HepG2 (cell line): ENCODE measurements at regions not wholly inside any gene's neighbourhood (a gene's known extent, or its start where the extent isn't known, plus 50 kb on each side); places are given as distances from the start of the nearest gene placed in this dataset.

Source experiments
- ATAC-seq: fragments of 200-7000 bp; cut with Tn5 transposase; 3 replicates; pipeline ENCODE4 v1.9.1; 2020; ENCODE audit warnings: mild to moderate bottlenecking, moderate library complexity
- BruUV-seq: library from RNA; stranded (reverse); fragments of 400-500 nt; replicated peaks from 2 replicates; lab custom pipeline; 2021; lab: Mats Ljungman, UMichigan
- CTCF ChIA-PET: fragments of 300-600 bp; formaldehyde crosslinking; extraction: SDS; loops from one replicate; lab custom pipeline; 2021; ENCODE audit warnings: low total read pairs, inconsistent platforms, low intra/inter-chr PET ratio; lab: Yijun Ruan, JAX
- POLR2A ChIA-PET: fragments of 350-600 bp; sonication (Branson Sonifier 250); formaldehyde crosslinking; loops from one replicate; lab custom pipeline; 2020; ENCODE audit warnings: antibody characterized with exemption, inconsistent platforms; lab: Yijun Ruan, JAX
- DNase-seq: peaks from one replicate; pipeline ENCODE4 v3.0.0-alpha.2; 2015; ENCODE audit warnings: low spot score
- FAIRE-seq: peaks from 3 replicates; lab custom pipeline; 2011; peaks lifted over from hg19 to GRCh38; lab: Jason Lieb, UNC
- H2AFZ ChIP-seq: one replicate; pipeline ENCODE4 v1.6.1; 2011; ENCODE audit warnings: low read length, inconsistent platforms
- H3K27ac ChIP-seq: fragments of 300-600 bp; 3 replicates; pipeline ENCODE4 v1.8.0; 2011; ENCODE audit warnings: mixed run types, mild to moderate bottlenecking, mixed read lengths, low read length, inconsistent platforms; ENCODE audit not compliant: insufficient read depth; ENCODE audit errors: extremely low read length
- H3K27me3 ChIP-seq, 2 experiments: fragments of 200-600 bp in 1 of 2; 2 replicates in 1 of 2; 3 replicates in 1 of 2; pipeline versions ENCODE4 v1.6.0 to v1.8.0; 2011; ENCODE audit warnings: low read length in 2 of 2, mild to moderate bottlenecking in 2 of 2, moderate library complexity in 2 of 2, inconsistent platforms in 1 of 2; ENCODE audit not compliant: insufficient read depth in 2 of 2, control insufficient read depth in 1 of 2
- H3K36me3 ChIP-seq, 2 experiments: fragments of 200-600 bp in 1 of 2; replicated peaks in 1 of 2; 2 replicates in 1 of 2; 3 replicates in 1 of 2; pipeline versions ENCODE4 v1.5.1 to v1.8.0; 2011; ENCODE audit warnings: low read length in 2 of 2, inconsistent platforms in 1 of 2; ENCODE audit not compliant: insufficient read depth in 2 of 2, control insufficient read depth in 1 of 2
- H3K4me1 ChIP-seq: 2 replicates; pipeline ENCODE4 v1.5.1; 2012; ENCODE audit warnings: low read length, inconsistent platforms; ENCODE audit not compliant: insufficient read depth
- H3K4me2 ChIP-seq: 2 replicates; pipeline ENCODE4 v1.6.0; 2011; ENCODE audit warnings: low read depth, low read length, inconsistent platforms
- H3K4me3 ChIP-seq, 3 experiments: fragments of 200-600 bp in 1 of 3; sonication (generic), shearing (Covaris generic) in 1 of 3; replicated peaks in 1 of 3; 2 replicates each; pipeline ENCODE4 v1.5.1; 2011 to 2016; ENCODE audit warnings: low read length in 3 of 3, inconsistent platforms in 2 of 3, low read depth in 2 of 3, mild to moderate bottlenecking in 2 of 3, control low read depth in 1 of 3, mixed read lengths in 1 of 3; ENCODE audit not compliant: insufficient read depth in 1 of 3
- H3K79me2 ChIP-seq: one replicate; pipeline ENCODE4 v1.6.1; 2011; ENCODE audit warnings: low read length, inconsistent platforms; ENCODE audit not compliant: insufficient read depth
- H3K9ac ChIP-seq: 2 replicates; pipeline ENCODE4 v1.6.0; 2011; ENCODE audit warnings: mild to moderate bottlenecking, low read depth, low read length, inconsistent platforms; ENCODE audit not compliant: insufficient read depth
- H3K9me3 ChIP-seq: 2 replicates; pipeline ENCODE4 v1.5.1; 2012; ENCODE audit warnings: mild to moderate bottlenecking, low read length
- H4K20me1 ChIP-seq: 2 replicates; pipeline ENCODE4 v1.6.0; 2011; ENCODE audit warnings: inconsistent platforms, mild to moderate bottlenecking, low read length, moderate library complexity; ENCODE audit not compliant: insufficient read depth
- MATR3 ChIP-seq: sonication (generic); formaldehyde crosslinking; IDR thresholded peaks from 2 replicates; pipeline ENCODE4 v1.4.0; 2020; ENCODE audit warnings: missing genetic modification reagents
- SMAD3 ChIP-seq: sonication (generic); formaldehyde crosslinking; IDR thresholded peaks from 2 replicates; pipeline ENCODE4 v1.4.0; 2020; ENCODE audit warnings: missing genetic modification reagents
- SRF ChIP-seq: IDR thresholded peaks from 2 replicates; pipeline ENCODE4 v1.6.1; 2011; ENCODE audit warnings: mild to moderate bottlenecking, low read depth, low read length, moderate library complexity
- THYN1 ChIP-seq: sonication (generic); formaldehyde crosslinking; IDR thresholded peaks from 2 replicates; pipeline ENCODE4 v1.8.1; 2023; ENCODE audit warnings: low read depth, mild to moderate bottlenecking, moderate library complexity, missing genetic modification reagents, borderline replicate concordance
- ZBTB7A ChIP-seq: sonication (generic); formaldehyde crosslinking; IDR thresholded peaks from 2 replicates; pipeline ENCODE4 v1.8.0; 2022; ENCODE audit warnings: mild to moderate bottlenecking, missing genetic modification reagents
- ZNF224 ChIP-seq: sonication (generic); formaldehyde crosslinking; IDR thresholded peaks from 2 replicates; pipeline ENCODE4 v1.5.0; 2020; ENCODE audit warnings: mild to moderate bottlenecking, missing genetic modification reagents
- ZNF282 ChIP-seq: fragments of 450-650 bp; IDR thresholded peaks from 2 replicates; pipeline ENCODE4 v1.6.1; 2018; ENCODE audit not compliant: partially characterized antibody
- WGBS: methylation state at CpG from one replicate; pipeline ENCODE4 v1.1.6; 2017; ENCODE audit warnings: low lambda C conversion rate; 5-methylcytosine and 5-hydroxymethylcytosine counted together
- in situ Hi-C: cut with HindIII; loops from 2 replicates; pipeline ENCODE4 v1.10.0; 2017; ENCODE audit warnings: low pct_unique_long_range_greater_than_20kb; ENCODE audit not compliant: extremely low pct_ligation_motif_present
- intact Hi-C: fragments of 100-400 bp; cut with micrococcal nuclease; formaldehyde crosslinking; loops from one replicate; pipeline ENCODE4 v1.10.0; 2022; ENCODE audit not compliant: unreplicated experiment
- TF ChIP-seq, protein P1 (sequence below): sonication (generic); formaldehyde crosslinking; IDR thresholded peaks from 2 replicates; pipeline ENCODE4 v1.5.0; 2020; ENCODE audit warnings: mild to moderate bottlenecking, missing genetic modification reagents
- TF ChIP-seq, protein P2 (sequence below): IDR thresholded peaks from 2 replicates; pipeline ENCODE4 v1.6.1; 2012; ENCODE audit warnings: low read depth, low read length, improper control_type of control experiment

DNA sequence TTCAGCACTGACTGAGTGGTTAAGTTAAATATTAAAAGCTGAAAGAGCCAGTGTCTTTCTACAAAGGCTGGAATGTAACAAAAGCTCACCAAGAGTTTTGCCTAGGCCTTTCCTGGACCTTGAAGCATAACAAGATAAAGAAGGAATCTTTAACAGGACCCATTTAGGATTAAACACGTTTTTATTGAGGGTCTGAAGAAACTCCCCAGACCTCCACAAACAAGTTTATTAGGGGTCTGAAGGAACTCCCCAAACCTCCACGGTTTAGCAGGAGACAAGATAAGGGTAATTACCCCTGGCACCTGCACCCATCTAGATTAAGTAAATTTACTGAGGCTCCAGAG is 104.0 kb downstream of the ACAA2 start:
- DNase-seq: no peak
- in situ Hi-C loops (no loop called here), intact Hi-C loops (no loop called here)
- H3K27ac ChIP-seq: no peak overlapping the region
- H2AFZ ChIP-seq: no peak overlapping the region
- no peak overlapping the region for H3K9ac ChIP-seq
- no peaks in the 10 kb centered on the region; a peak in 1 of 5 replicates for H3K27me3 ChIP-seq
- TF ChIP-seq, protein P1, sequence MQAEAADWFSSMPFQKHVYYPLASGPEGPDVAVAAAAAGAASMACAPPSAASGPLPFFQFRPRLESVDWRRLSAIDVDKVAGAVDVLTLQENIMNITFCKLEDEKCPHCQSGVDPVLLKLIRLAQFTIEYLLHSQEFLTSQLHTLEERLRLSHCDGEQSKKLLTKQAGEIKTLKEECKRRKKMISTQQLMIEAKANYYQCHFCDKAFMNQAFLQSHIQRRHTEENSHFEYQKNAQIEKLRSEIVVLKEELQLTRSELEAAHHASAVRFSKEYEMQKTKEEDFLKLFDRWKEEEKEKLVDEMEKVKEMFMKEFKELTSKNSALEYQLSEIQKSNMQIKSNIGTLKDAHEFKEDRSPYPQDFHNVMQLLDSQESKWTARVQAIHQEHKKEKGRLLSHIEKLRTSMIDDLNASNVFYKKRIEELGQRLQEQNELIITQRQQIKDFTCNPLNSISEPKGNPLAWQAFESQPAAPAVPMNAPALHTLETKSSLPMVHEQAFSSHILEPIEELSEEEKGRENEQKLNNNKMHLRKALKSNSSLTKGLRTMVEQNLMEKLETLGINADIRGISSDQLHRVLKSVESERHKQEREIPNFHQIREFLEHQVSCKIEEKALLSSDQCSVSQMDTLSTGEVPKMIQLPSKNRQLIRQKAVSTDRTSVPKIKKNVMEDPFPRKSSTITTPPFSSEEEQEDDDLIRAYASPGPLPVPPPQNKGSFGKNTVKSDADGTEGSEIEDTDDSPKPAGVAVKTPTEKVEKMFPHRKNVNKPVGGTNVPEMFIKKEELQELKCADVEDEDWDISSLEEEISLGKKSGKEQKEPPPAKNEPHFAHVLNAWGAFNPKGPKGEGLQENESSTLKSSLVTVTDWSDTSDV (CRISPR knock-in tag): no peak
- peaks cover 11% of the 10 kb centered on the region; the same call in 1 of the 2 replicates for H3K4me1 ChIP-seq
- H3K79me2 ChIP-seq: no peaks in the 10 kb centered on the region
- no peak for FAIRE-seq
- H3K9me3 ChIP-seq: no peaks in the 10 kb centered on the region
- ChIA-PET POLR2A (no interaction called here), CTCF (no interaction called here)
- no peaks in the 10 kb centered on the region for H3K36me3 ChIP-seq
- no TSS peak for BruUV-seq
- whole genome bisulfite sequencing: 4% methylated on average over 2 of the region's 2 CpGs
- no peak overlapping the region for H3K4me2 ChIP-seq
- H3K4me3 ChIP-seq: no peak overlapping the region
- no peak for ATAC-seq
- H4K20me1 ChIP-seq: no peaks in the 10 kb centered on the region

DNA sequence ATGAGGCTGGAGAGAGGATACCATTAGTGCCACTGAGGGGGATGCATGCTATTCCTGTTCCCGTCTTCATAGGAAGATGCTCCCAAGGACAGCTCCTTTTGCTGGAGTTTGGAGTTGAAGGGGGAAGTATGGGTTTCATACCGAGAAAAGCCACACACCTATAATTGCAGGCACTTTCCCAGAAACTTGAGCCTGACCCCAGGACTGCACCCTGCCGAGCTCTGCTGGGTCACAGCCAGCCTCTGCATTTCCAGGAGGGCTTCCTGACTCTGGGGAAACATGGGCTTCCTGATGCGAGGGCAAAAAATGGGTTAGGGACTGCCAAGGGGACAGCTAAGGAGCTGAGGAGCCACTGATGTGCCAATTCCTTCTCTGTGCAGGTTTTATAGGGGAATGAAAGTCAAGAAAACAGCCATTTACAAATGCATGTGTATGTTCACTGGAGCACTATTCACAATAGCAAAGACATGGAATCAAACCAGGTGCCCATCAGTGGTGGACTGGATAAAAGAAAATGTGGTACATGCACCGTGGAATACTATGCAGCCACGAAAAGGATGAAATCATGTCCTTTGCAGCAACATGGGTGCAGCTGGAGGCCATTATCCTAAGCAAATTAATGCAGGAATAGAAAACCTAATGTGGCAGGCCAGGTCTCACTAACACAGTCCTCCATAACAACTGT is 104.5 kb downstream of the ACAA2 start:
- ChIA-PET CTCF (no interaction called here), POLR2A (no interaction called here)
- H4K20me1 ChIP-seq: no peaks in the 10 kb centered on the region
- no peak overlapping the region for H3K4me2 ChIP-seq
- intact Hi-C loops (no loop called here), in situ Hi-C loops (no loop called here)
- no peaks in the 10 kb centered on the region for H3K36me3 ChIP-seq
- DNase-seq: no peak
- H3K9me3 ChIP-seq: no peaks in the 10 kb centered on the region
- no TSS peak for BruUV-seq
- no peak for ATAC-seq
- H3K4me1 ChIP-seq: peaks cover 11% of the 10 kb centered on the region; the same call in 1 of the 2 replicates
- no peak overlapping the region for H3K9ac ChIP-seq
- WGBS: 36% methylated on average over 6 of the region's 6 CpGs
- FAIRE-seq: no peak
- no peak overlapping the region for H3K4me3 ChIP-seq
- H3K79me2 ChIP-seq: no peaks in the 10 kb centered on the region
- no peak overlapping the region for H2AFZ ChIP-seq
- no peak overlapping the region for H3K27ac ChIP-seq
- no peaks in the 10 kb centered on the region; a peak in 1 of 5 replicates for H3K27me3 ChIP-seq
- TF ChIP-seq ZNF282 (no peak), THYN1 (no peak), SRF (no peak), SMAD3 (CRISPR knock-in tag) (no peak), ZNF224 (no peak), ZBTB7A (no peak), MATR3 (CRISPR knock-in tag) (no peak)
- TF ChIP-seq, protein P2, sequence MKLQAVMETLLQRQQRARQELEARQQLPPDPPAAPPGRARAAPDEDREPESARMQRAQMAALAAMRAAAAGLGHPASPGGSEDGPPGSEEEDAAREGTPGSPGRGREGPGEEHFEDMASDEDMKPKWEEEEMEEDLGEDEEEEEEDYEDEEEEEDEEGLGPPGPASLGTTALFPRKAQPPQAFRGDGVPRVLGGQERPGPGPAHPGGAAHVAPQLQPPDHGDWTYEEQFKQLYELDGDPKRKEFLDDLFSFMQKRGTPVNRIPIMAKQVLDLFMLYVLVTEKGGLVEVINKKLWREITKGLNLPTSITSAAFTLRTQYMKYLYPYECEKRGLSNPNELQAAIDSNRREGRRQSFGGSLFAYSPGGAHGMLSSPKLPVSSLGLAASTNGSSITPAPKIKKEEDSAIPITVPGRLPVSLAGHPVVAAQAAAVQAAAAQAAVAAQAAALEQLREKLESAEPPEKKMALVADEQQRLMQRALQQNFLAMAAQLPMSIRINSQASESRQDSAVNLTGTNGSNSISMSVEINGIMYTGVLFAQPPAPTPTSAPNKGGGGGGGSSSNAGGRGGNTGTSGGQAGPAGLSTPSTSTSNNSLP: no peak
